ENCODE measurements at regions not wholly inside any gene's neighbourhood (a gene's known extent, or its start where the extent isn't known, plus 50 kb on each side); places are given as distances from the start of the nearest gene placed in this dataset.

- DNase-seq (ENCODE audit: low read depth) = no peak
- H3K4me3 ChIP-seq (ENCODE audit: low read depth, low read length) = no peak overlapping the region
- TF ChIP-seq CTCF (conservative IDR thresholded peaks at IDR 0.05; ENCODE audit: low read depth, low read length) = no peak
Observed at GRCh38 chr2:341017-341542, 53.2 kb upstream of the ALKAL2 start.

All from choroid plexus epithelial cell (primary cell).